ENCODE measurements at regions not wholly inside any gene's neighbourhood (a gene's known extent, or its start where the extent isn't known, plus 50 kb on each side); places are given as distances from the start of the nearest gene placed in this dataset.

- H3K4me3 ChIP-seq, result no peak overlapping the region
- no peak overlapping the region for H3K27ac ChIP-seq
- no peaks in the 10 kb centered on the region for H3K27me3 ChIP-seq (ENCODE audit: insufficient read depth in 3 of 3, low read length in 2 of 3)
- WGBS, 3 donors, result 65 to 75% (median 73%) methylated on average over 6 of the region's 6 CpGs
- TF ChIP-seq CTCF (IDR thresholded peaks at IDR 0.05), result no peak
- H3K36me3 ChIP-seq (ENCODE audit: insufficient read depth in 1 of 2, low read depth in 1 of 2), result no peaks in the 10 kb centered on the region
- intact Hi-C loops (cut with DNase I), result no loop called here
- no peaks in the 10 kb centered on the region for H3K4me1 ChIP-seq
- ATAC-seq, result no peak
- DNase-seq, result no peak
- no peaks in the 10 kb centered on the region for H3K9me3 ChIP-seq
These were observed 102.1 kb downstream of the CRPPA start for GRCh38 chr7:16318989-16319915.

GRCh38 chr7:16318463-16318862 lies 102.9 kb downstream of the CRPPA start:
- H3K27ac ChIP-seq, result no peak overlapping the region
- intact Hi-C loops (cut with DNase I), result no loop called here

GRCh38 chr7:16317406-16317805 lies 103.9 kb downstream of the CRPPA start:
- no peak for ATAC-seq

More at GRCh38 chr7:16318463-16318862, 102.9 kb downstream of the CRPPA start:
- no peak for DNase-seq
- H3K4me3 ChIP-seq, result no peak overlapping the region
- no peaks in the 10 kb centered on the region for H3K27me3 ChIP-seq (ENCODE audit: insufficient read depth in 3 of 3, low read length in 2 of 3)
- no peaks in the 10 kb centered on the region for H3K4me1 ChIP-seq
- H3K36me3 ChIP-seq (ENCODE audit: insufficient read depth in 1 of 2, low read depth in 1 of 2), result no peaks in the 10 kb centered on the region
- no peak for TF ChIP-seq CTCF (IDR thresholded peaks at IDR 0.05)
- H3K9me3 ChIP-seq, result no peaks in the 10 kb centered on the region
- no peak for ATAC-seq

GRCh38 chr7:16315280-16315679 lies 106.1 kb downstream of the CRPPA start:
- Histone ChIP-seq H3K27me3 (ENCODE audit: insufficient read depth in 3 of 3, low read length in 2 of 3) (no peaks in the 10 kb centered on the region), H3K4me1 (no peaks in the 10 kb centered on the region), H3K4me3 (no peak overlapping the region), H3K36me3 (ENCODE audit: insufficient read depth in 1 of 2, low read depth in 1 of 2) (no peaks in the 10 kb centered on the region), H3K27ac (no peak overlapping the region), H3K9me3 (no peaks in the 10 kb centered on the region)
- intact Hi-C loops (cut with DNase I), result no loop called here
- ATAC-seq, result no peak
- WGBS, 3 donors, result 82 to 90% (median 87%) methylated on average over 3 of the region's 3 CpGs
- DNase-seq, result no peak
- no peak for TF ChIP-seq CTCF (IDR thresholded peaks at IDR 0.05)

More at GRCh38 chr7:16317406-16317805, 103.9 kb downstream of the CRPPA start:
- intact Hi-C loops (cut with DNase I), result no loop called here
- no peak for TF ChIP-seq CTCF (IDR thresholded peaks at IDR 0.05)
- Histone ChIP-seq H3K27me3 (ENCODE audit: insufficient read depth in 3 of 3, low read length in 2 of 3) (no peaks in the 10 kb centered on the region), H3K36me3 (ENCODE audit: insufficient read depth in 1 of 2, low read depth in 1 of 2) (no peaks in the 10 kb centered on the region), H3K27ac (no peak overlapping the region), H3K4me3 (no peak overlapping the region), H3K4me1 (no peaks in the 10 kb centered on the region), H3K9me3 (no peaks in the 10 kb centered on the region)
- no peak for DNase-seq
- WGBS, 3 donors, result 48 to 95% (median 95%) methylated on average over 1 of the region's 1 CpG
